ENCODE measurements at regions not wholly inside any gene's neighbourhood (a gene's known extent, or its start where the extent isn't known, plus 50 kb on each side); places are given as distances from the start of the nearest gene placed in this dataset.
"Not testable (repeated sequence)": the region's sequence is repeated elsewhere in the genome, so short reads cannot be mapped to it uniquely, and the experiment has no call there.

DNA sequence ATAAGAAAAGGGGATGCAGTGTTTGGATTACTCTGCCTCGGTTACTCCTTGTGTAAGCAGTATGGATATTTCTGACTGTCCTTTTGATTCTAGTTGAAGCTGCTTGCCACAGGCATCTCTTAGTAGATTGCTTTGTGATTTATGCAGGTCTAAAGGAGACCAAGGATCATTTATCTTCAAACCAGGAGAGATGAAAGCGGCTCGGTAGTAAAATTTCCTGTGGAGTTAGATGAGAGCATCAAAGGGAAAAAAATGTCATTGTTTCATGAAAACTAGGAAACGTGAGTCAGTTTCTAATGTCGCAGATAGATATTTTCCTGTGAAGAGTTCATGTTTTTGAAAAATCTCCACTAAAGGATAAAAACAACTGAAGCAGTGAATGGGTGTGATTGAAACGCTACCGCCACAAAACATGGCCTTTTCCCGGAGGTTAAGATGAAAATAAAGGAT is 254.0 kb upstream of the TBL1XR1 start:
- TF ChIP-seq ZFX (IDR thresholded peaks at IDR 0.05) (no peak), CTCF (conservative IDR thresholded peaks at IDR 0.05) (no peak)
- H3K27ac ChIP-seq, result no peak overlapping the region

DNA sequence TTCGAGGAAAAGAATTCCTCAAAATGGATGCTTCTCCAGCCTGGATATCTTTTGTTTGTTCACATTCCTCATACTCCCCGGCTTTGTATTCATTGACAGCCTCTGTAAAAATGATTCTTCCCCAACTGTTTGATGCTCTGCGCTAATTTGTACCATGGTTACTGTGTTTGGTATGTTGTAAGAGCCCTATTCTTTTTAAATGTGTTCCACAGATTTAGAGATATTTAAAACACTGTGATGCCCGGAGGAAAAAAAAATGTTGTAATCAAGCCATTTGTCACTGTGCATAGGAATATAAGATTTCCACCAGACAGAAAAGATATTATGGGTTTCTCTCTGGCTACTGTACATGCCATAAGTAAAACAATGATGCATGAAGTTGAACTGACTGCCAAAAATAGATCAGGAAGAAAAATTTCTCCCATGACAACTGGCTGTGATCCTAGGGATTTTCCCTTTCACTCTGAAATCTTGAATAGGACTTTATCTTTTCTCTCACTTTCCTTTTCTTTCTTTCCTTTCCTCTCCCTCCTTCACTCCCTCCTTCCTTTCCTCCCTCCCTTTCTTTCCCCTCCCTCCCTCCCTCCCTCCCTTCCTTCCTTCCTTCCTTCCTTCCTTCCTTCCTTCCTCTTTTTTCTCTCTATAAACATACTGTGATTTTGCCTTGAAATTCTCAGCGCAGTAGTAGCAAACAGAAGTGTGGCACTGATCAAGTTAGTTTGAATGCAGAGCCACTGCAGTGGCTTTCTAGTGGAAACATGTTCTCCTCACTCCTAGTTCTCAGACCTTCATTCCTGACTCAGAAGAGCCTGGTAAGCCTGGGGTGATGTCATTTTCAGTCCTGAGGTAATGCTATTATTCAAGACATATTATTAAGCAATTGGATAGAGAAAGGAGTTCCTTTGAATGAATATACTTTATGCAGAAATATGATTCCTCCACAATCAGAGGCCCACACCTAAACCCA is 254.9 kb upstream of the TBL1XR1 start:
- TF ChIP-seq ZFX (IDR thresholded peaks at IDR 0.05) (no peak), CTCF (conservative IDR thresholded peaks at IDR 0.05) (no peak)
- no peak overlapping the region for H3K27ac ChIP-seq

- no peak overlapping the region for H3K27ac ChIP-seq
- TF ChIP-seq ZFX (IDR thresholded peaks at IDR 0.05) (no peak), CTCF (conservative IDR thresholded peaks at IDR 0.05) (no peak)
Observed at GRCh38 chr3:177452831-177453450, 255.7 kb upstream of the TBL1XR1 start.

DNA sequence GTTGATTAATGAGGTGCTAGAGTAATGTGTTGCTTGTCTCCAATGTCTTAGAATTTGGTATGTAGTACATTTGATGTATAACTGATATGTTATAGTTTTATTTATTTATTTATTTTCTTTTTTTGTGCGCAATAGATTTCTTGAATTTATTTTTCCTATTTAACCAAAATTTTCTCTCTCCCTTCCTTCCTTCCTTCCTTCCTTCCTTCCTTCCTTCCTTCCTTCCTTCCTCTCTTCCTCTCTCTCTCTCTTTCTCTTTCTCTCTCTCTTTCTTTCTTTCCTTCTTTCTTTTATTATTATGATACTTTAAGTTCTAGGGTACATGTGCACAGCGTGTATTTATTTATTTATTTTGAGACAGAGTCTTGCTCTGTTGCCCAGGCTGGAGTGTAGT is 256.2 kb upstream of the TBL1XR1 start:
- no peak overlapping the region for H3K27ac ChIP-seq
- TF ChIP-seq ZFX (IDR thresholded peaks at IDR 0.05) (no peak), CTCF (conservative IDR thresholded peaks at IDR 0.05) (no peak)

DNA sequence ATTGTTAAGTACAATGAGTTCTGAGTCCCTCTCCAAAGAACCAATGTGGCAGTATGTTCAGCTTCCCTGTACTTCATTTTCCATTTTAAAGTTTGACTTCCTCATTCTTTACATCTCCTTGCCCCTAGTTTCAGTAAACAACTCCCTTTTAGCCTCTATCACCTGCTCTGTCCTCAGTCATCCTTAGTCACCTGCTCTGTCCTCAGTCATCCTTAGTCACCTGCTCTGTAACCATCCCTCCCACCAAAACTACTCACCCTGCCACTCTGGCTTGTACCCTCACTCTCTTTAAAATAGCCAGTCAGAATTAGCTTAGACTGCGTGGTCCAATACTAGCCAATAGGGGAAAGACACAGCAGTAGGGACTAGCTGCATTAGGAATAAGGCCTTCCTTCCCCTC is 259.9 kb upstream of the TBL1XR1 start:
- H3K27ac ChIP-seq, result not testable (repeated sequence)

DNA sequence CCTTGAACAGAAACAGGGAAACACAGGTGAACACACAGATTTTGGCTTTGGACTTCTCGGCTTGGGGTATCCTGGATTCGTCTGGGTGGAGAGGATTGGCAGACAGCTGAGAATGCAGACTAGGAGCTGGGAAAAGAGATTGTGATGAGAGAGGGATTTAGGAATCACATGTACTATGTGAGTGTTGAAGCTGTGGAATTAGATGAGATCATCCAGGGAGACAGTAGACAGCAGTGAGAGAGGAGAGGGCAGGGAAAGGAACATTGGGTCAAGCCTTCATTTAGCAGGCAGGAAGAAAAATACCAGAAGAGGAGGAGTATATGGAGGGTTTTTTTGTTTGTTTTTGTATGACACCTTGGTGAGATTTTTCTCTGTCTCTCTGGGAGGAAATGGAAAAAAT is 262.1 kb upstream of the TBL1XR1 start:
- TF ChIP-seq CTCF (conservative IDR thresholded peaks at IDR 0.05), result no peak
- TF ChIP-seq ZFX (IDR thresholded peaks at IDR 0.05), result no peak
- H3K27ac ChIP-seq, result no peak overlapping the region

GRCh38 chr3:177460047-177460446 is 262.8 kb upstream of the TBL1XR1 start:
- H3K27ac ChIP-seq, result no peak overlapping the region
- TF ChIP-seq CTCF (conservative IDR thresholded peaks at IDR 0.05), result no peak
- no peak for TF ChIP-seq ZFX (IDR thresholded peaks at IDR 0.05)

All from C4-2B (cell line).